Testis (tissue), 2 donors: ENCODE measurements at regions not wholly inside any gene's neighbourhood (a gene's known extent, or its start where the extent isn't known, plus 50 kb on each side); places are given as distances from the start of the nearest gene placed in this dataset.
A peak's percentile ranks its signal among the peaks of the same experiment; 100 is the strongest.
"Not testable (repeated sequence)": the region's sequence is repeated elsewhere in the genome, so short reads cannot be mapped to it uniquely, and the experiment has no call there.

Experiments used
- DNase-seq: peaks from one replicate; pipeline ENCODE4 v3.0.0-alpha.2; 2019
- H3K27ac ChIP-seq, 2 donors: fragments of 200-600 bp; sonication (generic); one replicate each; pipeline ENCODE4 v1.5.1; 2019
- H3K27me3 ChIP-seq: fragments of 200-600 bp; sonication (generic); one replicate; pipeline ENCODE4 v1.5.1; 2019
- H3K36me3 ChIP-seq: fragments of 200-600 bp; sonication (generic); one replicate; pipeline ENCODE4 v1.5.1; 2017; ENCODE audit warnings: low read depth; ENCODE audit errors: missing control alignments
- H3K4me1 ChIP-seq: fragments of 200-600 bp; sonication (generic); one replicate; pipeline ENCODE4 v1.5.1; 2019
- H3K4me3 ChIP-seq, 2 donors: fragments of 200-600 bp; sonication (generic); one replicate each; pipeline ENCODE4 v1.5.1; 2017 to 2019
- H3K9me3 ChIP-seq: fragments of 200-600 bp; sonication (generic); one replicate; pipeline ENCODE4 v1.5.1; 2017
- CTCF ChIP-seq, 3 experiments: fragments of 450-650 bp in 2 of 3; fragments of 200-600 bp in 1 of 3; sonication (generic) in 1 of 3; IDR thresholded peaks; one replicate each; pipeline ENCODE4 v1.5.1; 2016 to 2019; ENCODE audit warnings: antibody characterized with exemption in 3 of 3, mild to moderate bottlenecking in 2 of 3, moderate library complexity in 1 of 3
- POLR2A ChIP-seq: fragments of 450-650 bp; IDR thresholded peaks from one replicate; pipeline ENCODE4 v1.6.1; 2017; ENCODE audit warnings: antibody characterized with exemption, mild to moderate bottlenecking, moderate library complexity
- WGBS, 2 donors: methylation state at CpG; one replicate each; pipeline ENCODE4 v1.1.5; 2018; 5-methylcytosine and 5-hydroxymethylcytosine counted together
- intact Hi-C: fragments of 100-400 bp; cut with DNase I; formaldehyde crosslinking; loops from one replicate; pipeline ENCODE4 v1.15.1; 2023; ENCODE audit warnings: low total_unique reads

- no peaks in the 10 kb centered on the region for H3K9me3 ChIP-seq
- no peaks in the 10 kb centered on the region for H3K36me3 ChIP-seq
- WGBS, 2 donors, result 58 to 65% methylated on average over 8 of the region's 8 CpGs
- H3K4me1 ChIP-seq, result no peaks in the 10 kb centered on the region
- H3K4me3 ChIP-seq, result no peak overlapping the region
- H3K27me3 ChIP-seq, result no peaks in the 10 kb centered on the region
- no peak overlapping the region for H3K27ac ChIP-seq
- no peak for DNase-seq
- intact Hi-C loops, result no loop called here
- TF ChIP-seq CTCF (IDR thresholded peaks at IDR 0.05) (no peak), POLR2A (no peak)
These were observed 108.5 kb downstream of the KCNK1 start for GRCh38 chr1:233722212-233722979.

GRCh38 chr1:233723387-233723786, 109.5 kb downstream of the KCNK1 start:
- H3K36me3 ChIP-seq, result no peaks in the 10 kb centered on the region
- H3K4me3 ChIP-seq, result no peak overlapping the region
- 73 to 75% methylated on average over 6 of the region's 6 CpGs for WGBS, 2 donors
- H3K27ac ChIP-seq, result no peak overlapping the region
- no peak for TF ChIP-seq CTCF (IDR thresholded peaks at IDR 0.05)
- TF ChIP-seq POLR2A, result no peak
- no peaks in the 10 kb centered on the region for H3K27me3 ChIP-seq
- intact Hi-C loops, result no loop called here
- no peaks in the 10 kb centered on the region for H3K9me3 ChIP-seq
- H3K4me1 ChIP-seq, result no peaks in the 10 kb centered on the region
- no peak for DNase-seq

- H3K4me1 ChIP-seq, H3K27ac ChIP-seq, H3K27me3 ChIP-seq, H3K36me3 ChIP-seq, H3K9me3 ChIP-seq, intact Hi-C loops: not testable (repeated sequence)
- H3K4me3 ChIP-seq, result peak overlapping the region; percentile 22 to 34
- peak; percentile 73 for DNase-seq
- WGBS, 2 donors, result 71 to 82% methylated on average over 9 to 10 of the region's 10 CpGs
These were observed 110.3 kb downstream of the KCNK1 start for GRCh38 chr1:233724131-233724631.

- WGBS, 2 donors, result 57 to 75% methylated on average over 9 of the region's 9 CpGs
- intact Hi-C loops, result no loop called here
- no peak for DNase-seq
- Histone ChIP-seq H3K4me3 (peak overlapping the region in 1 of 2 donors; percentile 34), H3K36me3 (no peaks in the 10 kb centered on the region), H3K9me3 (no peaks in the 10 kb centered on the region), H3K27me3 (no peaks in the 10 kb centered on the region), H3K27ac (no peak overlapping the region), H3K4me1 (no peaks in the 10 kb centered on the region)
- TF ChIP-seq CTCF (IDR thresholded peaks at IDR 0.05), result no peak
- TF ChIP-seq POLR2A, result no peak
These were observed 111.5 kb downstream of the KCNK1 start for GRCh38 chr1:233725423-233725822.

- no peaks in the 10 kb centered on the region for H3K27me3 ChIP-seq
- intact Hi-C loops, result no loop called here
- H3K36me3 ChIP-seq, result no peaks in the 10 kb centered on the region
- no peaks in the 10 kb centered on the region for H3K9me3 ChIP-seq
- TF ChIP-seq CTCF (IDR thresholded peaks at IDR 0.05) (no peak), POLR2A (no peak)
- WGBS, 2 donors, result 69 to 77% methylated on average over 4 of the region's 4 CpGs
- no peak for DNase-seq
- no peaks in the 10 kb centered on the region for H3K4me1 ChIP-seq
- no peak overlapping the region for H3K27ac ChIP-seq
- no peak overlapping the region for H3K4me3 ChIP-seq
These were observed 114.8 kb downstream of the KCNK1 start for GRCh38 chr1:233728721-233729120.
